Left lobe of liver (tissue), 2 donors: ENCODE measurements at regions not wholly inside any gene's neighbourhood (a gene's known extent, or its start where the extent isn't known, plus 50 kb on each side); places are given as distances from the start of the nearest gene placed in this dataset.
"Not testable (repeated sequence)": the region's sequence is repeated elsewhere in the genome, so short reads cannot be mapped to it uniquely, and the experiment has no call there.

Source experiments
- ATAC-seq: fragments of 200-7000 bp; cut with Tn5 transposase; one replicate; pipeline ENCODE4 v1.9.1; 2020; ENCODE audit warnings: mild to moderate bottlenecking, moderate library complexity
- DNase-seq: peaks from one replicate; pipeline ENCODE4 v3.0.0-alpha.2; 2020; ENCODE audit warnings: low spot score
- donor health status: DM: no; HTN: no; CAD: no; lungs with moderate emphysema.
- donor health status: DM: no; HTN: yes; CAD: no.

GRCh38 chr3:118801899-118802298 is 232.7 kb downstream of the IGSF11 start:
- ATAC-seq: no peak
- DNase-seq: no peak

GRCh38 chr3:118802325-118803095 is 232.1 kb downstream of the IGSF11 start:
- no peak for ATAC-seq
- DNase-seq: no peak

- ATAC-seq (no peak), DNase-seq (no peak)
Measured at GRCh38 chr3:118803096-118803476, 231.6 kb downstream of the IGSF11 start.

- DNase-seq (no peak), ATAC-seq (no peak)
Measured at GRCh38 chr3:118805007-118805406, 229.6 kb downstream of the IGSF11 start.

GRCh38 chr3:118806423-118806822 is 228.2 kb downstream of the IGSF11 start:
- DNase-seq (no peak), ATAC-seq (no peak)

GRCh38 chr3:118807349-118807748 is 227.3 kb downstream of the IGSF11 start:
- not testable (repeated sequence) for DNase-seq, ATAC-seq

- ATAC-seq (no peak), DNase-seq (no peak)
Measured at GRCh38 chr3:118808723-118809122, 225.9 kb downstream of the IGSF11 start.

- no peak for DNase-seq
- no peak for ATAC-seq
Measured at GRCh38 chr3:118809696-118810498, 224.7 kb downstream of the IGSF11 start.

- no peak for ATAC-seq
Measured at GRCh38 chr3:118810499-118811035, 224.1 kb downstream of the IGSF11 start.

GRCh38 chr3:118811236-118811732 is 223.4 kb downstream of the IGSF11 start:
- no peak for ATAC-seq
- no peak for DNase-seq

More at GRCh38 chr3:118810499-118811035, 224.1 kb downstream of the IGSF11 start:
- DNase-seq: no peak

- DNase-seq: no peak
- ATAC-seq: no peak
Measured at GRCh38 chr3:118813472-118813871, 221.2 kb downstream of the IGSF11 start.

- ATAC-seq (peak; percentile 99), DNase-seq (peak; percentile 51)
Measured at GRCh38 chr3:118817748-118818165, 216.9 kb downstream of the IGSF11 start.

GRCh38 chr3:118818386-118818785 is 216.3 kb downstream of the IGSF11 start:
- DNase-seq: no peak
- ATAC-seq: no peak

- DNase-seq (no peak), ATAC-seq (no peak)
Measured at GRCh38 chr3:118823626-118824025, 211.0 kb downstream of the IGSF11 start.

GRCh38 chr3:118827446-118827845 is 207.2 kb downstream of the IGSF11 start:
- ATAC-seq: no peak
- DNase-seq: no peak

- DNase-seq: no peak
Measured at GRCh38 chr3:118828351-118828750, 206.3 kb downstream of the IGSF11 start.

GRCh38 chr3:118833075-118833474 is 201.6 kb downstream of the IGSF11 start:
- peak; percentile 44 for ATAC-seq

More at GRCh38 chr3:118828351-118828750, 206.3 kb downstream of the IGSF11 start:
- ATAC-seq: no peak

GRCh38 chr3:118838871-118839270 is 195.8 kb downstream of the IGSF11 start:
- ATAC-seq: no peak
- no peak for DNase-seq

More at GRCh38 chr3:118833075-118833474, 201.6 kb downstream of the IGSF11 start:
- no peak for DNase-seq

GRCh38 chr3:118842147-118842863 is 192.3 kb downstream of the IGSF11 start:
- DNase-seq (no peak), ATAC-seq (peak; percentile 62)

- ATAC-seq (no peak), DNase-seq (no peak)
Measured at GRCh38 chr3:118846176-118846575, 188.5 kb downstream of the IGSF11 start.
